ENCODE measurements at regions not wholly inside any gene's neighbourhood (a gene's known extent, or its start where the extent isn't known, plus 50 kb on each side); places are given as distances from the start of the nearest gene placed in this dataset.
A peak's percentile ranks its signal among the peaks of the same experiment; 100 is the strongest.

GRCh38 chr4:186934841-186935443, 211.3 kb upstream of the FAT1 start:
- H3K4me3 ChIP-seq = no peak overlapping the region
- H3K27me3 ChIP-seq = no peaks in the 10 kb centered on the region
- no peak overlapping the region for H3K27ac ChIP-seq
- TF ChIP-seq EP300 (IDR thresholded peaks at IDR 0.05) (no peak), POLR2A (IDR thresholded peaks at IDR 0.05) (no peak), POLR2AphosphoS5 (IDR thresholded peaks at IDR 0.05) (no peak), CTCF (IDR thresholded peaks at IDR 0.05) (no peak)
- no peak for ATAC-seq
- H3K9me3 ChIP-seq = no peaks in the 10 kb centered on the region
- WGBS, 2 donors (ENCODE audit: low coverage in 1 of 2) = 89 to 100% methylated on average over 3 to 8 of the region's 8 CpGs
- peaks cover 0 to 18% (median 0%) of the 10 kb centered on the region in 3 donors for H3K4me1 ChIP-seq
- H3K36me3 ChIP-seq = no peaks in the 10 kb centered on the region

- H3K36me3 ChIP-seq = no peaks in the 10 kb centered on the region
- H3K4me1 ChIP-seq = peaks cover 0 to 18% (median 0%) of the 10 kb centered on the region in 3 donors
- ATAC-seq = no peak
- no peaks in the 10 kb centered on the region for H3K27me3 ChIP-seq
- H3K27ac ChIP-seq = peak overlapping the region in 1 of 4 donors; percentile 36
- TF ChIP-seq EP300 (IDR thresholded peaks at IDR 0.05) (no peak), POLR2A (IDR thresholded peaks at IDR 0.05) (no peak), CTCF (IDR thresholded peaks at IDR 0.05) (no peak), POLR2AphosphoS5 (IDR thresholded peaks at IDR 0.05) (no peak)
- H3K4me3 ChIP-seq = no peak overlapping the region
- 58 to 83% methylated on average over 4 of the region's 4 CpGs for WGBS, 2 donors (ENCODE audit: low coverage in 1 of 2)
- no peaks in the 10 kb centered on the region for H3K9me3 ChIP-seq
Observed at GRCh38 chr4:186935901-186936300, 212.2 kb upstream of the FAT1 start.

GRCh38 chr4:186936496-186937375, 213.1 kb upstream of the FAT1 start:
- 11 to 14% methylated on average over 9 of the region's 9 CpGs for WGBS, 2 donors (ENCODE audit: low coverage in 1 of 2)
- Histone ChIP-seq H3K27me3 (no peaks in the 10 kb centered on the region), H3K36me3 (no peaks in the 10 kb centered on the region), H3K9me3 (no peaks in the 10 kb centered on the region), H3K27ac (peak overlapping the region; percentile 36 to 58 (median 48)), H3K4me1 (peaks cover 0 to 18% (median 0%) of the 10 kb centered on the region in 3 donors), H3K4me3 (no peak overlapping the region)
- TF ChIP-seq POLR2AphosphoS5 (IDR thresholded peaks at IDR 0.05) = no peak
- TF ChIP-seq CTCF (IDR thresholded peaks at IDR 0.05) = peak in 3 of 4 experiments; percentile 5 to 49 (median 7)
- no peak for TF ChIP-seq EP300 (IDR thresholded peaks at IDR 0.05)
- ATAC-seq = peak; percentile 51

GRCh38 chr4:186939226-186939625, 215.6 kb upstream of the FAT1 start:
- Histone ChIP-seq H3K4me3 (no peak overlapping the region), H3K9me3 (no peaks in the 10 kb centered on the region), H3K36me3 (no peaks in the 10 kb centered on the region), H3K27me3 (no peaks in the 10 kb centered on the region), H3K27ac (no peak overlapping the region), H3K4me1 (peaks cover 0 to 30% (median 0%) of the 10 kb centered on the region in 3 donors)
- no peak for TF ChIP-seq POLR2A (IDR thresholded peaks at IDR 0.05)
- no peak for TF ChIP-seq CTCF (IDR thresholded peaks at IDR 0.05)
- TF ChIP-seq EP300 (IDR thresholded peaks at IDR 0.05) = no peak
- TF ChIP-seq POLR2AphosphoS5 (IDR thresholded peaks at IDR 0.05) = no peak
- ATAC-seq = no peak
- 91 to 100% methylated on average over 1 of the region's 1 CpG for WGBS, 2 donors (ENCODE audit: low coverage in 1 of 2)

Data from gastroesophageal sphincter (tissue), 4 donors.